ENCODE measurements at regions not wholly inside any gene's neighbourhood (a gene's known extent, or its start where the extent isn't known, plus 50 kb on each side); places are given as distances from the start of the nearest gene placed in this dataset.
A peak's percentile ranks its signal among the peaks of the same experiment; 100 is the strongest.

DNA sequence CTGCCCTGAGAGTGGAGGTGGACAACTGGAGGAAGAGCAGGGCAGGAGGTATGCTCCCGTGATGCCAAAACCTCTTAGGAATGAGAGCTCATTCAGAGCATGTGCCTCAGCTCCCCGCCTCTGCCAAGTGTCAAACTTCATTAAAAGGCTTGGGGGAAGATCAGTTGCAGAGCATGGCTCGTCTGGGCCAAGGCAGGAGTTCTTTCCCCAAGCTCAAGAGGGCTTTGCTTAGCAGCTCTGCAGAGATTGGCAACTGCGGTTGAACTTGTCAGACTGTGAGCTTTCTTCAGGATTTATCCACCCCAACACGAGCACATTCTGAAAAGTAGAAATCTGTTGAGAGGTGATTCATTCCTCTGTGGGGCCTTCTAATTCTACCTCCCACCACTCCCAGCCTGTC, 248.1 kb downstream of the HS3ST3A1 start:
- DNase-seq (ENCODE audit: low spot score): no peak

DNA sequence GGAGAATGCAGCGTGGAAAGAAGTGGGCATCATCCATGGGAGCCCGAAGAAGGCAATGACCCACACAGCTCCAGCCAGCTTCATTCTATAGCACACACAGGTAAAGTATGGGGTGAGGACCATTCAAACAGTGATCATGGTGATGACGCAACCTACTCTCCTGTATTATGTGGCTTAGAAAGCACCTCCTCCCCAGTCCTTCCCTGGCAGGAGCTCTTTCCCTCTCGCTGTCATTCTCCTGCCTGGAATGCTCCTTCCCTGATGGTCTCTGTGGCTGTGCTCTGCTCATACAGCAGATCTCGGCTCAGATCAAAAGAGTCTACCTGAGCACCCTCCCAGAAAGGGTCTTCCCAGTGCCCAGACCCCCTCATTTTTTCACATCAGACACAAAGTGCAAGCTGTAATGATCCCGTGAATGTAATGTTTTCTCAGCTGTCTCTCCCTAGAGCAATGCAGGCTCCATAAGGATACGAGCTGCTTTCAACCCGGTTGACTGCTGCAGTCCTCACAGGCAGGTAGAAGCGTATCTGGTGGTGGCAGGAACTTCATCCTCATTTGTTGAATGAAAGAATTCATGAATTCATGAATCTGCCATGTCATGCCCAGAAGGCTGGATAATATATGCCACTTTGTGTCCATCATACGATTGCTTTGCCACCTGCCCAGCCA, 248.8 kb downstream of the HS3ST3A1 start:
- DNase-seq (ENCODE audit: low spot score): no peak

DNA sequence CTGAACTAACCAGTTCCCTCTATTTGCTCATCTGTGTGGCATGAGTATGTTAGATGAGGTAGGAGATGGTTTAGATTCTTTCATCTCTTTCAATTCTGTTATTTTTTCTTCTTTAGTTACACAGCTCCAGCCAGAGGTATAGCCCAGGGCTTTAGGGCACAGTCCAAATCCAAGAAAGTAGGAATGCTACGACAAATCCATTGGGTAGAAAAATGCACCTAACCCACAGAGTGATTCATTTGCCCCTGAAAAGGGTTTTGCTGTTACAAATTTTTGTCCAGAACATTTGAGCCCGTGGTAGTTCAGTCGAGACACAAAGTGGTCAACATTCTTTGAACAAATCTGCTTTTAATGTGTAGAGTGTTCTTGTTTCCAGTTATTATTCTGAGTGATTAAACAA, 250.7 kb downstream of the HS3ST3A1 start:
- DNase-seq (ENCODE audit: low spot score): no peak

DNA sequence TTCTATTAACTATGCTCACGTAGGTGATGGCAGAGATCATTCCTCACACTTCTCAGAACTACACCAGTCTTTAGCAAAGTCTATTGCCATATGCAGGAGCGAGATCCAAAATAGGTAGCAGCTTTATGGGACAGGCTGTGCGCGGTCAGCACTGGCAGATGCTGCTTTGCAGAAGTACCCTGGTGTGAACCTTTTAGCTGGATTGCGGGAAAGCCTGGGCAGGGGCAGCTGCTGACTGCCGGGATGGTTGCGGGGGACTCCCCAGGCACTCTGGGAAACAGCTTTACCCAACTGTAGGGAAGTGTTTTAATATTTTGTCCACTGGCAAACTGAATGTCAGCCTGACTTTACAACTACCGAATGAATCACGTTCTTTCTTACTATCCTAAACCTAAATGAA, 251.3 kb downstream of the HS3ST3A1 start:
- no peak for DNase-seq (ENCODE audit: low spot score)

DNA sequence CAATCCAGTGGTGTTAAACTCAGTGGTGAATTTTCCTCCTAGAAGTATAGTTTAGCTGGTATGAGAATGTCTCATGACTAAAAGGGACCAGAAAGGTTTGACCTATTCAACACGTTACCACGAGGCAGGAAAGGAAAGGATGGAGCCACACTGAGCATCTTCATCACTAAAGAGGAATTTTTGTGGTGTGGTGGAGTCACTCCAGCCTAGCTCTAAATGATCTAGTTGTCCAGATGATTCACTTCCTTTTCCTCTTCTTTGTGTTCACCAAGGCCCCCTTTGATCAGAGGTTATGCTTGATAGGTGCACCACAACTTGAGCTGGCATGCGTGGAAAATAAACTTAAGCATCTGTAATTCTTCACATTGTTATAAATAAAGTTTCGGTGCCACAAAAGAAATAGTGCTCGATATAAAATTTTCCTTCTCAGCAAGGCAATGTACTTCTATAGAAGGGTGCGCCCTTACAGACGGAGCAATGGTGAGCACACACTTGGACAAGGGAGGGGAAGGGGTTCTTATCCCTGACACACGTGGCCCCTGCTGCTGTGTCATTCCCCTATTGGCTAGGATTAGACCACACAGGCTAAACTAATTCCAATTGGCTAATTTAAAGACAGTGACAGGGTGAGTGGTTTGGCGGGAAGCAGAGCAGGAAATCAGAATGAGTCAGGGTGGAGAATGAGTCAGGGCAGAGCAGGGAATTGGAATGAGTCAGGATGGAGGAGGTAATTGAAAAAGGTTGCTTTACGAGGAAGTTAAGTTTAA, 254.6 kb downstream of the HS3ST3A1 start:
- no peak for DNase-seq (ENCODE audit: low spot score)

DNA sequence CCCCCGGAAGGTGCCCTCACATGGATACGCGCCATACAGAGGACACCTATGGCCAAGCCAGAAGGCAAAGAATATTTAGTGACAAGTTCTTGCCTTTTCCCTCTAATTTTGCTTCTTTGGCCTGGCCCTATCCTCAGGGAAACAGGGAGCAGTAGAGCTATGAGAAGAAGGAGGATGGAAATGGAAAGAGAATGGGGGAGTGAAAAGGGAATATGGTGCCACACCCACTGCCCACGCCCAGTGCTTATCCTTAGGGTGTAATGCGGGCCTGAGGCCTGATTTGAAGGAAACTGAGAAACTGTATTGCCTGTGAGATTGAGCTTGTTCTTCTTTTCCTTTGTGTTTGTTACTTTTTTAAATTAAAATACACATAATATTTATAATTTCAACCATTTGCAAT, 255.1 kb downstream of the HS3ST3A1 start:
- no peak for DNase-seq (ENCODE audit: low spot score)

DNA sequence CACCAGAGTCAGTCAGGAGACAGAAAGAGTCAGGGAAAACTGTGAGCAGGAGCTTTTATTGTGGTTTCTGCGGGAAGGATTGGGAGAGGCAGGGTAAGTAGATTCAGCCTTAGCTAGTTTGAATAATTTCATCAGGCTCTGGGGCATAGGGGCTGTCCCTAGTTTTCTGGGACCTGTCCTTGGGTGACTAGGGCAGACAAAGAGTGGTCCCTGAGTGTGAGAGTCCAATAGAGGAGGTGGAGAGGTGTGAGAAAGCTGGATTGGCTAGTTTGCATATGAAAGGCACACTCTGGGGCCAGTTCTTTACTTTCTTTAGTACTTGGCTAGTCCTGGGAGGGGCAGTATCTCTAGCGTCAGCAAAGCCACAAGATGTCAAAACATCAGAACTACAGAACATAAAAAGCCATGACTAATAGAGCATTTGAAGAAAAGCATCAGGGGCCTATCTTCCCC, 255.6 kb downstream of the HS3ST3A1 start:
- no peak for DNase-seq (ENCODE audit: low spot score)

DNA sequence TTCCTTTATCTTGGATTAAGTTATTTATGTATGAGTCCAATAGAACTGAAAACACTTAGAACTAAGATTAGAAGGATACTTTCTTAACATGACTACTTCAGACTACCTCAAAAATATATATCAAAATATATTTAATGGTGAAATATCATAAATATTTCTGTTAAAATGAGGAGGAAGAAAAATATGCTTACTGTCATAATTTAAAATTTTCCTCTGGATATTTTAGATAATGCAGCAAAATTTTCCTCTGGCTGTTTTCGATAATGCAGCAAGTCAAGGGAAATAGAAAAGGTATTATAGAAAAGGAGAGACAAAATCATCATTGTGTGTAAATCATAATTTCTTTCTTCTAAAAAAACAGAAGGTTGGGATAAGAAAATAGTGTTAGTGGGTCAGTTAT, 263.3 kb downstream of the HS3ST3A1 start:
- no peak for DNase-seq (ENCODE audit: low spot score)

DNA sequence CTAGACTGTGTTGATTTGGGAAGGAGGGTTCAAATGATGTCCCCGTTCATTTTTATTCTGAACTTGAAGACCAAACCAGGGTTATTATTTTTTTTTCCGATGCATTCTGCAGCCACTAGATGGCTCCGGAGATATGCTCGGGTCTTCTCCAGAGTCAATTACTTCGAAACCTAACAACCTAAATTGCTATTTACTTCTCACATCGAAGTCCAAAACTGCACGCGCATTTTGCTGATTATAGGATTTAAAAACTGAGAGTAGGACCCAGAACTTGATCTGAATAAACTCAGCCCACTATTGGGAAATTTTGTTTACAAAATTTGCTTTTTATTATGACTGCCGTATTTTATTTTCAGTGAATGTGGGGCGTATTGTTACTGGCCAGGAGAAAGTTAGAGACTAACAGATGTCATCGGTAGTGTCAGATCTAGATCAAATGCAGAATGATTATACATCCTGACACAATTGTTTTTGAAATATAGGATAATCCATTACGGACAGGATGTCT, 263.8 kb downstream of the HS3ST3A1 start:
- peak; percentile 63 for DNase-seq (ENCODE audit: low spot score)

DNA sequence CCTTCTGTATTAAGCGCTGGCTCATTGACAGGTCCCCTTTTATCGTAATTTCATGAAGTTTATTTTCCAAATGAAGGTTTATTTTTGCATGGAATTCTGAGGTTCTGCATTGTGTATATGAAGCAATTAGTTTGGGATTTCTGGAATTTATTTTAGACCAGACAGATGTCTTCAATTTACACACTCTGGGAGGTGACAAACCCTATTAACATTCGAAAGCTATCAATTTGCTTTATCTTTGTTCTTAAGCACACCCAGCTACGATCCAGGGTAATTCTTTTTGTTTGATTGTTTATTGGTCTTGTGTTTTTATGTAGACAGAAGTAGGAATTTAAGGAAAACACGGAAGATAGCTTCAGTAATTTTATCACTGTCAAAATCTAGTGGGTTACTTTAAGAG, 264.6 kb downstream of the HS3ST3A1 start:
- no peak for DNase-seq (ENCODE audit: low spot score)

DNA sequence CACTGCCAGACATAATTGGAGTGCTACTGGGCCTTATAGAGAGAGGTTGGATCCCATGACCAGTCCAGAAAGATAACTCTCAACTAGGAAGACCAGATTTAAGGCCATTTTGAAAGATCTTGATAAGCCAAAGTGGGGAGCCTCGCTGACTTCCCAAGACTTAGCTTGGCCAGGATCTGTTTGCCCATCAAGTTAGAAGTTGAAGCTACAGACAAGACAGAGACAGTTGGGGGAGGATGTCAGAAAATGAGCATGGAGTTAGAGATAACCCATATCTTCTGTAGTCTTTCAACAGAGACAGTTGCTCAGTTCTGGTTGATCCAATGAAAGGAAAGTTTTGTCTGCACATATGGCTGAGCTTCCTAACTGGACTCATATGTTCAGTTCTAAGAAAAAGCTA, 267.4 kb downstream of the HS3ST3A1 start:
- DNase-seq (ENCODE audit: low spot score): no peak

DNA sequence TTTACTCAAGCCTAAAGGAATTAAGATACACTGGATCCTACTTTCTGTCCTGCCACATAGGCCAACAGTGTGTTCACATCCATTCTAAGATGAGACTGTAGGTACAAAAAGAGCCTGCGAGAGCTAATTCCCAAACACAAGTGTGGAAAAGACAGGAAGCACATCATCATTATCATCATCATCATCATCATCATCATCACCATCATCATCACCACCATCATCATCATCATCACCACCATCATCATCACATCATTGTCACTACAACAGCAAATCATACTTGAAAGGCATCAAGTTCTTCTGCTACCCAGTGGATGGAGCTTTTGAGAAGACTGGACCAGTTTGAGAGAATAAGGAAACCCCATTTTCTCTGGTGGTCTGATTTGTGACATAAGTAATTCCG, 268.1 kb downstream of the HS3ST3A1 start:
- DNase-seq (ENCODE audit: low spot score): no peak

DNA sequence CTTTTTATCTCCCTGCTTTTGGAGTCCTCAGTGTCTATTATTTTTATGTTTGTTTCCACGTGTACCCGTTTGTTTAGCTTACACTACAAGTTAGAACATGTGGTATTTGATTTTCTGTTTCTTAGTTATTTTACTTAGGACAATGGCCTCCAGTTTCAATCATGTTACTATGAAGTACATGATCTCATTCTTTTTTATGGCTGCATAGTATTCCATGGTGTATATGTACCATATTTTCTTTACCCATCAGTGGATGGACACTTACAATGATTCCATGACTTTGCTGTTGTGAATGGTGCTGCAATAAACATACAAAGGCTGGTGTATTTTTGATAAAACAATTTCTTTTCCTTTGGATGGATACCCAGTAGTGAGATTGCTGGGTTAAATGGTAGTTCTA, 269.5 kb downstream of the HS3ST3A1 start:
- no peak for DNase-seq (ENCODE audit: low spot score)

DNA sequence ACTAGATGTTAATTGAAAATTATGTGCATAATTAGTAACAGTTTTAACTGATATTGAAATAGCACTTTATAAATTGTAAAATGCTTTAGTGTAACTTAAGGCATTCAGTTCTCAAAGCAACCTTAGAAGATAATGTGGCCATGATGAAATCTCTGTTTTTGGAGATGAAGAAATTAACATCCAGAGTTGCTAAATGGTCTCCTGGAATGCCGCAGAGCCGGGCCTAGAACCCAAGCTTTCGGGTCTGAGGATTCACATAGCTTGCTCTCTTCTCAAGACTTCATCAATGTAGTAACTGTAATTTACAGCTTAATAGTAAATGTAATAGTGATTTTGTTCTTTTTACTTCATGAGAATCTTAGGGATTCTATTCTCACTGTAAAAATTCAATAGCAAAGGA, 272.3 kb downstream of the HS3ST3A1 start:
- no peak for DNase-seq (ENCODE audit: low spot score)

DNA sequence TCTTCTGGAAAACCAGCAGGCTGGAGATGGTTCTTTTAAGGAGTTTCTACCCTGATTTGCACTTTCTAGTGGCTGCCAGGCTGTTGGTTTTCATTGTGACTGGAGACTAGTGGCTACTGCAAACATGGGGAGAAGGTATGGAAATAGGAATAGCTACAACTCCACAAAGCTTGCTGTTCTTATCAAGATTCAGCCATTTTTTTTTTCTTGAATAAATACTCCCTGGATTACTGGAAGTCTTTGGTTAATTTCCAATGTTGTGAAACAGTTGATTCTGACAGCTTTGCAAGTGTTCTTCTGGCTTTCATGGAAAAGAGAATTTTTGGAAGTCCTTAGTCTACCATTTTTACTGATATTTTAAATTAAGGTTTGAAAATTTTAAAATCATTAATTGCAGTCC, 277.7 kb downstream of the HS3ST3A1 start:
- DNase-seq (ENCODE audit: low spot score): no peak

DNA sequence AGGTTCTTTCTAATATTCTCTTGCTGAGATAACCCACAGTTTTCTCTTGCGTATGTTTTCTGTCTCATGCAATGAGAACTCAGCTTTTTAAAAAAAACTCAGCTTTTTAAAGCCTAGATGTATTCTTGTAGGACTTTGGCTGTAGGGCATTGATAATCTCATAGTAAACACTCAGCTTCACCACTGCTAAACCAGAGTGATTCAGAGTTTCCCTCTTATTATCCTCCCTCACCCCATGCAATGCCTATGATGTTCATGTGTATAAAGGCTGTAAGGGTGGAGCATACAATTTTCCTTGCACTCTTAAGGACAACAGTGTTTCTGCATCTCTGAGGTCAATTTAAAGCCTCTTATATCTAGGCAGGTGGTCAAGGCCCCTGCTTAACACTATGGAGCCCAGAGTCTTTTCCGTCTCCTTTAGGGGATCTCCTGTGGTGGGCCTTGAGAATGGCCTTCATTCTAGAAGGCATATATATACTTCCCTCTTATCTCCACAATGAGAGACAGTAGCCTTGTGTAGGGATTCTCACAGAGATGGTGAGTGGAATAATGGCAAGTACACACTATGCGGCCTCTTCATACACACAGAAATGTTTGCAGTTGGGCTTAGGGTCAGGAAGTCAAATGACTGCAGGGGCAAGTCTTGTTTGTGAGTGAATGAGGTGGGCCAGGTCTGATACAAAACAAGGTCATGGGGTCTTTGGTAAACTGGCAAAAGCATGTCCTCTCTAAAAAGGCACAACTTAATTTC, 279.6 kb downstream of the HS3ST3A1 start:
- no peak for DNase-seq (ENCODE audit: low spot score)

DNA sequence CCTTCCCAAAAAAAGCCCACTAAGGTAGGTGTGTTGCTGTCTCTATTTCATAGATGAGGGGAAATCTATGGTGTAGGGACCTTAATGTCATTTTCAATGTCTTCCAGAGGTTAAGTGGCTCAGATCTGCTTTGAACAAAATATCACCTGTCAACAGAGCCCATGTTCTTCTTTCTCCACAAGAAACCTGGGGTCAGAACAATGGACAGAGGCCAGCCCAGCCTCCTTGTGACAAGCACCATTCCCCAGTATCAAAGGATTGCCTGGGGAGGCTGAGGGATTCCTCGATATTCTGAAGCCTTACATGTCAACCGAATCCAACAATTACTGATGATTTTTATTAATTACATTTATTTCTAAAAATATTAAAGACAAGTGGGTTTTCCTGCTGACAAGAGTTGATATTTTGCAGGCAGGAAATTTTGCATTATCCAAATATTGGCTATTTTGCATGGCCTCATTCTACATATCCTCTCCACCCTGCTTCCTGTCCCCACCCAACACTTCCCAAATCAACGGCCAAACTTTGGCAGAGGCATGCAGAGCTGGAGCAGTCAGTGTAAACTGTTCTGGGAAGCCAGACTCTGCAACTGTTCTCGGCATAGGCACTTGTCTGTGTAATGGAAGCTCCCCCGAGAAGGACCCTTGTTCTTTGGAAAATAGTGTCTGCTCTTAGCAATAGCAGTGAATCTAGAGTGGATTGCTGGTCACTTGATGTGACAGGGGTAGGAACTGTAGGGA, 281.5 kb downstream of the HS3ST3A1 start:
- no peak for DNase-seq (ENCODE audit: low spot score)

DNA sequence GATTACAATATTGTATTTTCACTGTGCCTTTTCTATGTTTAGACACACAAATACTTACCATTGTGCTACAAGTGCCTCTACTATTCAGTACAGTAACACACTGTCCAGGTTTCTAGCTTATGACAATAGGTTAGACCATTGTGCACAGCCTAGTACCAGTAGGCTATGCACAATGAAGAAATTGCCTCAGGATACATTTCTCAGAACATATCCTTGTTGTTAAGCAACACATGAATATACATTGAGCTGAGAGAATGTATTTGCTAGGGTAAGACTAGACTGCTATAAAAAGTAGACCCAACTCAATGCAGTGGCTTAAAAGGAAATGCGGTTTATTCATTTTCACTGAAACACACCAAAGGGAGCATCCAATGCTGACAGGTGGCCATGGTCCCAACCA, 285.1 kb downstream of the HS3ST3A1 start:
- no peak for DNase-seq (ENCODE audit: low spot score)

DNA sequence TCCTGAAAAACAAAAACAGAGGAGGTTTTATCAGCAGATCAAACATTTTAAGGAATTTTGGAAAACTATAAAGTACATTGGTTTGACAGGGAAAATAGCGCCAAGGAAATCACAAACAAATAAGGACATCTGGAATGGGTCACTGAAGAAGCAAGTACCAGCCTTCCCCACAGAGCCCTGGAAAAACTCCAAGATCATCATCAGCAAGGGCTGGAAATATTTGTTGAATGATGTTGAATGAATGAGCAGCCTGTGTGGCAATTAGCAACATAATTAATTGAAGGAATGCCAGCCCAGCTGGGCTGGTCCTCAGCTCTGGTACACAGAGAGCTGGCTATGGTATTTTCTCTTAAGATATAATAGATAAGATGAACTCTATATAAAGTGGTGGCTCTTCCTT, 290.4 kb downstream of the HS3ST3A1 start:
- DNase-seq (ENCODE audit: low spot score): peak; percentile 7

DNA sequence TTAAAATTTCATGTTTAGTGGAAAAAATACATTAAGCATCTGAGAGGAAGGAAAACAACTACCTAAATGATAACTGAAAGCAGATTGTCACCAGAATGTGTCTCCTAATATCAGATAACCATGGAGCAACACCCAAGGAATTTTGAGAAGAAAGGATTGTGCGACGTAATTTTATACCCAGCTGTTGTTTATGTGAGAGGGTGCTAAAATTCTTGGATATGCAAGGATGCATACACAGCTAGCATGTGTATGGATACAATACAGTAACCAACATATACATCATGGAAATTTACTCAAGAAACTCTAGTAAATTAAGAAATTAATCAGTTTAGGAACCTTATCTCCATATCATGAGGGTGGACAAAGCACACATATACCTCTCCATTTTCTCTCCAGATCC, 290.9 kb downstream of the HS3ST3A1 start:
- DNase-seq (ENCODE audit: low spot score): no peak

DNA sequence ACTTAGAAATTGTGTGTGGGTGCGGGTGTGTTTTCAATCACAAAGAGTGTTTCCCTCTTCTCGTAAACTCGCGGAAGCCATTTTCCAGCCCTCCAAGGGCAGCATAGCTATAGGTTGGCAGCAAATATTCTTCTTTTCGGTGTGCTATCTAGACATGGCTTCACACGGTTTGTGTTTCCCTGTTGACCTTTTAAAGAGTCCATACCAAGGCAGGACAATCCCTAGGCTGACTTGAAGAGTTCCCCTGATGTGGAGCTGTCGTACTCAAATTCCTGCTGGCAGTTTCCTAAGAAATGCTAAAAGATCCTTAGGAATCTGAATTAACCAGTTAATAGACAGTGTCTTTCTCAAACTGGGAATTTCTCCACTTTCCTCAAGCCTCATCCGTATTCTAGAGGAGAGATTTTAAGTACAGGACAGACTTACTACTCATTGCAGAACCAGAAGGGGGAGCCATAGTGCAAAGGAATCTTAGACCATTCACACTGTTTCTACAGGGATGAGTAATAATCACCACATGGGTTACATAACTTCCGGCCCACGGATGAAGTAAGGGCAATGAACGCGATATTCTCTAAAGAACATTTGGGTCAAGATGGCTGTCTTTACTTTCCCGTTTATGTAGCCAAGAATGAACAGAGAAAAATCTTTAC, 288.6 kb upstream of the ELAC2 start:
- peak; percentile 14 for DNase-seq (ENCODE audit: low spot score)

DNA sequence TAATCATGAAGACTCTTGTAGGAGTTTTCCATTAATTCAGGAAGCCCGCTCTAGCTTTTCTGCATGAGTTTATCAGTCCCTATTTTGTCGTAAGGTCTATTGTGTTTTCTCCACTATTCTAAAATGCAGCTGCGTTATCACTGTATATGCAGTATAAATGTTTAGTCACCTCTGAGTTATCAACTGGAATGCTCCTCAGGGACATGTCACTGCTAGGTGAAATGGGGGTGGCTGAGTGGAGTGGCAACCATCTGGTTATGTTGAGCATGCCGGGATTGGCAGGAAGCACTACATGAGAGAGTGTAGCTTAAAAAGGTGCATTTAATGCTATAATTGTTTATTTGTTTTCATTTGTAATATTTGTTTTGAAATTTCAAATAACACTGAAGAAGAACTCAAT, 285.2 kb upstream of the ELAC2 start:
- DNase-seq (ENCODE audit: low spot score): no peak

Data from pons (tissue), 1 donor.